HG03280 (cell line): ENCODE measurements at regions not wholly inside any gene's neighbourhood (a gene's known extent, or its start where the extent isn't known, plus 50 kb on each side); places are given as distances from the start of the nearest gene placed in this dataset.
"Not testable (repeated sequence)": the region's sequence is repeated elsewhere in the genome, so short reads cannot be mapped to it uniquely, and the experiment has no call there.

Experiments used
- ATAC-seq: cut with Tn5 transposase; IDR thresholded peaks from one replicate; pipeline ENCODE4 v1.9.1; 2021; ENCODE audit warnings: mild to moderate bottlenecking, moderate library complexity; ENCODE audit not compliant: unreplicated experiment

- no peak for ATAC-seq
Measured at GRCh38 chr4:156128616-156129015, 174.9 kb upstream of the CTSO start.

GRCh38 chr4:156118507-156119220 lies 165.0 kb upstream of the CTSO start:
- no peak for ATAC-seq

GRCh38 chr4:156117743-156118142 lies 164.1 kb upstream of the CTSO start:
- ATAC-seq = no peak

- no peak for ATAC-seq
Measured at GRCh38 chr4:156116991-156117390, 163.3 kb upstream of the CTSO start.

GRCh38 chr4:156113138-156113765 lies 159.6 kb upstream of the CTSO start:
- ATAC-seq = no peak

GRCh38 chr4:156111686-156112085 lies 158.0 kb upstream of the CTSO start:
- no peak for ATAC-seq

- no peak for ATAC-seq
Measured at GRCh38 chr4:156109943-156110900, 156.6 kb upstream of the CTSO start.

GRCh38 chr4:156109087-156109486 lies 155.4 kb upstream of the CTSO start:
- ATAC-seq = not testable (repeated sequence)

GRCh38 chr4:156103311-156103710 lies 149.6 kb upstream of the CTSO start:
- no peak for ATAC-seq

- no peak for ATAC-seq
Measured at GRCh38 chr4:156102411-156102810, 148.7 kb upstream of the CTSO start.

GRCh38 chr4:156101571-156101970 lies 147.9 kb upstream of the CTSO start:
- ATAC-seq = no peak

- no peak for ATAC-seq
Measured at GRCh38 chr4:156100651-156101050, 147.0 kb upstream of the CTSO start.

GRCh38 chr4:156098805-156099204 lies 145.1 kb upstream of the CTSO start:
- no peak for ATAC-seq

GRCh38 chr4:156085100-156085499 lies 131.4 kb upstream of the CTSO start:
- ATAC-seq = no peak

- ATAC-seq = no peak
Measured at GRCh38 chr4:156084373-156084772, 130.7 kb upstream of the CTSO start.

- no peak for ATAC-seq
Measured at GRCh38 chr4:156073976-156074375, 120.3 kb upstream of the CTSO start.

GRCh38 chr4:156060661-156061060 lies 107.0 kb upstream of the CTSO start:
- no peak for ATAC-seq

GRCh38 chr4:156053174-156053573 lies 99.5 kb upstream of the CTSO start:
- no peak for ATAC-seq

GRCh38 chr4:156052116-156052515 lies 98.5 kb upstream of the CTSO start:
- no peak for ATAC-seq

GRCh38 chr4:156038772-156039171 lies 85.1 kb upstream of the CTSO start:
- ATAC-seq = no peak

- no peak for ATAC-seq
Measured at GRCh38 chr4:156036496-156036895, 82.8 kb upstream of the CTSO start.

GRCh38 chr4:156029691-156030090 lies 76.0 kb upstream of the CTSO start:
- ATAC-seq = no peak
